NCI-H2107 treated with DMSO at 0.1 percent for 48 hours (cell line): ENCODE measurements at regions not wholly inside any gene's neighbourhood (a gene's known extent, or its start where the extent isn't known, plus 50 kb on each side); places are given as distances from the start of the nearest gene placed in this dataset.

Experiments used
- DNase-seq: peaks from one replicate; lab custom pipeline; 2025; ENCODE audit not compliant: unreplicated experiment; lab: John Stamatoyannopoulos, UW

GRCh38 chr6:40196135-40196518 lies 261.9 kb upstream of the MOCS1 start:
- DNase-seq: no peak

- no peak for DNase-seq
These were observed 261.3 kb upstream of the MOCS1 start for GRCh38 chr6:40195428-40196134.

GRCh38 chr6:40194447-40195170 lies 260.3 kb upstream of the MOCS1 start:
- no peak for DNase-seq

GRCh38 chr6:40192516-40192915 lies 258.3 kb upstream of the MOCS1 start:
- DNase-seq: no peak

GRCh38 chr6:40188931-40189330 lies 254.7 kb upstream of the MOCS1 start:
- no peak for DNase-seq

- no peak for DNase-seq
These were observed 253.4 kb upstream of the MOCS1 start for GRCh38 chr6:40187535-40188144.

- no peak for DNase-seq
These were observed 251.2 kb upstream of the MOCS1 start for GRCh38 chr6:40185486-40185885.

- DNase-seq: no peak
These were observed 249.6 kb upstream of the MOCS1 start for GRCh38 chr6:40183902-40184301.

- no peak for DNase-seq
These were observed 247.1 kb upstream of the MOCS1 start for GRCh38 chr6:40181367-40181766.

- no peak for DNase-seq
These were observed 246.0 kb upstream of the MOCS1 start for GRCh38 chr6:40180271-40180670.

- DNase-seq: no peak
These were observed 245.2 kb upstream of the MOCS1 start for GRCh38 chr6:40179496-40179895.

- DNase-seq: no peak
These were observed 243.3 kb upstream of the MOCS1 start for GRCh38 chr6:40177598-40177997.

- no peak for DNase-seq
These were observed 241.9 kb upstream of the MOCS1 start for GRCh38 chr6:40176152-40176551.

GRCh38 chr6:40172272-40172671 lies 238.0 kb upstream of the MOCS1 start:
- DNase-seq: no peak

GRCh38 chr6:40171343-40171742 lies 237.1 kb upstream of the MOCS1 start:
- no peak for DNase-seq

GRCh38 chr6:40170856-40171255 lies 236.6 kb upstream of the MOCS1 start:
- no peak for DNase-seq

GRCh38 chr6:40169878-40170277 lies 235.6 kb upstream of the MOCS1 start:
- no peak for DNase-seq

- DNase-seq: no peak
These were observed 232.7 kb upstream of the MOCS1 start for GRCh38 chr6:40166963-40167362.

GRCh38 chr6:40165036-40165709 lies 230.9 kb upstream of the MOCS1 start:
- no peak for DNase-seq

GRCh38 chr6:40164345-40164755 lies 230.1 kb upstream of the MOCS1 start:
- no peak for DNase-seq

- no peak for DNase-seq
These were observed 229.7 kb upstream of the MOCS1 start for GRCh38 chr6:40163924-40164323.

GRCh38 chr6:40162074-40162473 lies 227.8 kb upstream of the MOCS1 start:
- DNase-seq: no peak
